HEK293 (cell line): ENCODE measurements at regions not wholly inside any gene's neighbourhood (a gene's known extent, or its start where the extent isn't known, plus 50 kb on each side); places are given as distances from the start of the nearest gene placed in this dataset.

Experiments used
- CTCF ChIA-PET: fragments of 350-600 bp; formaldehyde crosslinking; extraction: SDS; loops from one replicate; lab custom pipeline; 2021; ENCODE audit warnings: antibody characterized with exemption; lab: Yijun Ruan, JAX
- POLR2A ChIA-PET: fragments of 300-600 bp; formaldehyde crosslinking; extraction: SDS; loops from one replicate; lab custom pipeline; 2020; ENCODE audit warnings: antibody characterized with exemption, inconsistent platforms; lab: Yijun Ruan, JAX
- H3K27ac ChIP-seq: fragments of 200-500 bp; sonication (Bioruptor generic); 2 replicates; pipeline ENCODE4 v1.5.1; 2014; ENCODE audit warnings: low read depth, low read length, control low read depth, inconsistent platforms; ENCODE audit errors: extremely low read depth
- H3K36me3 ChIP-seq, 2 experiments: fragments of 200-500 bp in 1 of 2; sonication (Bioruptor generic) in 1 of 2; 1 replicate in 1 of 2; 2 replicates in 1 of 2; pipeline ENCODE4 v1.5.1; 2014 to 2017; ENCODE audit warnings: inconsistent platforms in 2 of 2, low read length in 2 of 2; ENCODE audit not compliant: control insufficient read depth in 2 of 2, insufficient read depth in 1 of 2
- H3K4me1 ChIP-seq: fragments of 200-500 bp; sonication (Bioruptor generic); 2 replicates; pipeline ENCODE4 v1.5.1; 2014; ENCODE audit warnings: mild to moderate bottlenecking, low read length, inconsistent platforms; ENCODE audit not compliant: control insufficient read depth, insufficient read depth
- H3K4me3 ChIP-seq: 2 replicates; pipeline ENCODE4 v1.5.1; 2011; ENCODE audit warnings: low read depth, mild to moderate bottlenecking, control low read depth, low read length, moderate library complexity
- H3K9me3 ChIP-seq: fragments of 200-500 bp; sonication (Bioruptor generic); 2 replicates; pipeline ENCODE4 v1.5.1; 2014; ENCODE audit warnings: low read depth, low read length, inconsistent platforms; ENCODE audit not compliant: control insufficient read depth, insufficient read depth
- GFI1B ChIP-seq: fragments of 450-650 bp; formaldehyde crosslinking; IDR thresholded peaks from 2 replicates; pipeline ENCODE4 v1.5.1; 2016; ENCODE audit warnings: missing biosample characterization, missing genetic modification characterization
- GLIS1 ChIP-seq: fragments of 450-650 bp; formaldehyde crosslinking; IDR thresholded peaks from 2 replicates; pipeline ENCODE4 v1.5.1; 2016; ENCODE audit warnings: missing biosample characterization, missing genetic modification characterization
- MYNN ChIP-seq: fragments of 450-650 bp; formaldehyde crosslinking; IDR thresholded peaks from 2 replicates; pipeline ENCODE4 v1.5.1; 2016; ENCODE audit warnings: missing biosample characterization, missing genetic modification characterization, borderline replicate concordance
- SETDB1 ChIP-seq: IDR thresholded peaks from one replicate; pipeline ENCODE4 v1.6.1; 2017; ENCODE audit warnings: mild to moderate bottlenecking, low read length, moderate library complexity, mixed read lengths; ENCODE audit not compliant: insufficient read length
- ZIC2 ChIP-seq: fragments of 450-650 bp; formaldehyde crosslinking; IDR thresholded peaks from 2 replicates; pipeline ENCODE4 v1.5.1; 2016; ENCODE audit warnings: missing biosample characterization, missing genetic modification characterization
- ZNF169 ChIP-seq: fragments of 450-650 bp; formaldehyde crosslinking; IDR thresholded peaks from 2 replicates; pipeline ENCODE4 v1.5.1; 2016; ENCODE audit warnings: missing biosample characterization, missing genetic modification characterization
- ZNF174 ChIP-seq: fragments of 450-650 bp; formaldehyde crosslinking; IDR thresholded peaks from 2 replicates; pipeline ENCODE4 v1.5.0; 2017; ENCODE audit warnings: missing biosample characterization, mild to moderate bottlenecking, missing genetic modification characterization
- ZNF214 ChIP-seq: fragments of 450-650 bp; formaldehyde crosslinking; IDR thresholded peaks from 2 replicates; pipeline ENCODE4 v1.5.1; 2017; ENCODE audit warnings: missing biosample characterization, mild to moderate bottlenecking, missing genetic modification characterization, borderline replicate concordance
- ZNF23 ChIP-seq: fragments of 450-650 bp; formaldehyde crosslinking; IDR thresholded peaks from 2 replicates; pipeline ENCODE4 v1.5.1; 2016; ENCODE audit warnings: missing biosample characterization, missing genetic modification characterization, borderline replicate concordance
- ZNF24 ChIP-seq: fragments of 450-650 bp; formaldehyde crosslinking; IDR thresholded peaks from 2 replicates; pipeline ENCODE4 v1.5.1; 2016; ENCODE audit warnings: missing biosample characterization, missing genetic modification characterization
- ZNF335 ChIP-seq: fragments of 450-650 bp; formaldehyde crosslinking; conservative IDR thresholded peaks from 2 replicates; pipeline ENCODE4 v1.5.1; 2016; ENCODE audit warnings: missing biosample characterization, missing genetic modification characterization
- ZNF394 ChIP-seq: fragments of 450-650 bp; formaldehyde crosslinking; IDR thresholded peaks from 2 replicates; pipeline ENCODE4 v1.5.1; 2016; ENCODE audit warnings: missing biosample characterization, missing genetic modification characterization, mild to moderate bottlenecking, moderate library complexity, borderline replicate concordance
- ZNF473 ChIP-seq: fragments of 450-650 bp; formaldehyde crosslinking; IDR thresholded peaks from 2 replicates; pipeline ENCODE4 v1.5.1; 2017; ENCODE audit warnings: missing biosample characterization, missing genetic modification characterization
- ZNF558 ChIP-seq: fragments of 450-650 bp; formaldehyde crosslinking; IDR thresholded peaks from 2 replicates; pipeline ENCODE4 v1.5.1; 2016; ENCODE audit warnings: missing biosample characterization, missing genetic modification characterization
- ZNF585B ChIP-seq: fragments of 450-650 bp; formaldehyde crosslinking; IDR thresholded peaks from 2 replicates; pipeline ENCODE4 v1.5.1; 2016; ENCODE audit warnings: missing biosample characterization, missing genetic modification characterization
- ZNF76 ChIP-seq: fragments of 450-650 bp; formaldehyde crosslinking; IDR thresholded peaks from 2 replicates; pipeline ENCODE4; 2016; ENCODE audit warnings: low read depth, missing biosample characterization, missing genetic modification characterization, borderline replicate concordance
- ZXDB ChIP-seq: fragments of 450-650 bp; formaldehyde crosslinking; IDR thresholded peaks from 2 replicates; pipeline ENCODE4 v1.5.1; 2016; ENCODE audit warnings: missing biosample characterization, missing genetic modification characterization
- TF ChIP-seq, protein P1 (sequence below): fragments of 450-650 bp; formaldehyde crosslinking; IDR thresholded peaks from 2 replicates; pipeline ENCODE4 v1.5.1; 2016; ENCODE audit warnings: missing biosample characterization, missing genetic modification characterization, borderline replicate concordance

DNA sequence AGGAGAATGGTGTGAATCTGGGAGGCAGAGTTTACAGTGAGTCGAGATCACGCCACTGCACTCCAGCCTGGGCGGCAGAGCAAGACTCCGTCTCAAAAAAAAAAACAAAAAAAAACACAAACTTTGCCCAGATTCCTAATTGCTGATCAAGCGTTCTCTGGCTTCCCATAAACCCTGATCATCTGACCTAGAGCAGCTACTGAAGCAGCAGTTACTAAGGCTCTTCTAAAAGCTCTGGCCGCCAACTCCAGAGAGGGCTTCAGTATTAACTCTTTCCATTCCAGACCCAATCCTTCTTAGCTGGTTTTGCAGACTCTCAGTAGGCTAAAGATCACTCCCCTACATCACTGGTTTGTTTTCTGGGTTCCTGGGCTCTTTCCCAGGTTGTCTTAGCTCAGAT lies 201.6 kb downstream of the IGSF11 start:
- no peaks in the 10 kb centered on the region for H3K36me3 ChIP-seq
- no peaks in the 10 kb centered on the region for H3K4me1 ChIP-seq
- ChIA-PET POLR2A (no interaction called here), CTCF (no interaction called here)
- TF ChIP-seq ZNF23 (tag by site-specific recombination) (no peak), ZNF394 (tag by site-specific recombination) (no peak), ZXDB (no peak), MYNN (tag by site-specific recombination) (no peak), ZNF335 (tag by site-specific recombination) (no peak), ZNF76 (tag by site-specific recombination) (no peak), ZIC2 (no peak), ZNF174 (no peak), ZNF24 (tag by site-specific recombination) (no peak)
- TF ChIP-seq, protein P1, sequence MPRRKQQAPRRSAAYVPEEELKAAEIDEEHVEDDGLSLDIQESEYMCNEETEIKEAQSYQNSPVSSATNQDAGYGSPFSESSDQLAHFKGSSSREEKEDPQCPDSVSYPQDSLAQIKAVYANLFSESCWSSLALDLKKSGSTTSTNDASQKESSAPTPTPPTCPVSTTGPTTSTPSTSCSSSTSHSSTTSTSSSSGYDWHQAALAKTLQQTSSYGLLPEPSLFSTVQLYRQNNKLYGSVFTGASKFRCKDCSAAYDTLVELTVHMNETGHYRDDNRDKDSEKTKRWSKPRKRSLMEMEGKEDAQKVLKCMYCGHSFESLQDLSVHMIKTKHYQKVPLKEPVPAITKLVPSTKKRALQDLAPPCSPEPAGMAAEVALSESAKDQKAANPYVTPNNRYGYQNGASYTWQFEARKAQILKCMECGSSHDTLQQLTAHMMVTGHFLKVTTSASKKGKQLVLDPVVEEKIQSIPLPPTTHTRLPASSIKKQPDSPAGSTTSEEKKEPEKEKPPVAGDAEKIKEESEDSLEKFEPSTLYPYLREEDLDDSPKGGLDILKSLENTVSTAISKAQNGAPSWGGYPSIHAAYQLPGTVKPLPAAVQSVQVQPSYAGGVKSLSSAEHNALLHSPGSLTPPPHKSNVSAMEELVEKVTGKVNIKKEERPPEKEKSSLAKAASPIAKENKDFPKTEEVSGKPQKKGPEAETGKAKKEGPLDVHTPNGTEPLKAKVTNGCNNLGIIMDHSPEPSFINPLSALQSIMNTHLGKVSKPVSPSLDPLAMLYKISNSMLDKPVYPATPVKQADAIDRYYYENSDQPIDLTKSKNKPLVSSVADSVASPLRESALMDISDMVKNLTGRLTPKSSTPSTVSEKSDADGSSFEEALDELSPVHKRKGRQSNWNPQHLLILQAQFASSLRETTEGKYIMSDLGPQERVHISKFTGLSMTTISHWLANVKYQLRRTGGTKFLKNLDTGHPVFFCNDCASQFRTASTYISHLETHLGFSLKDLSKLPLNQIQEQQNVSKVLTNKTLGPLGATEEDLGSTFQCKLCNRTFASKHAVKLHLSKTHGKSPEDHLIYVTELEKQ (tag by site-specific recombination) = no peak
- H3K27ac ChIP-seq = no peak overlapping the region
- no peaks in the 10 kb centered on the region for H3K9me3 ChIP-seq
- no peak overlapping the region for H3K4me3 ChIP-seq

DNA sequence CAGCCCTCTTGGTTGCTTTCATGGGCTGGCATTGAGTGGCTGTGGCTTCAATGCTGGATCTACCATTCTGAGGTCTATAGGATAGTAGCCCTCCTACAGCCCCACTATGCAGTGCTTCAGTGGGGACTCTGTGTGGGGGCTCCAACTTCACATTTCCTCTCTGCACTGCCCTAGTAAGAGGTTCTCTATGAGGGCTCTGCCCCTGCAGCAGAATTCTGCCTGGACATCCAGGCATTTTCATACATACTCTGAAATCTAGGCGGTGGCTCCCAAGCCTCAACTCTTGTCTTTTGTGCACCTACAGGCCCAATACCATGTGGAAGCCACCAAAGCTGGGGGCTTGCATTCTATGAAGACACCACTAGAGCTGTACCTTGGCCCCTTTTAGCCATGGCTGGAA lies 195.8 kb downstream of the IGSF11 start:
- Histone ChIP-seq H3K27ac (no peak overlapping the region), H3K9me3 (no peaks in the 10 kb centered on the region), H3K36me3 (no peaks in the 10 kb centered on the region), H3K4me1 (no peaks in the 10 kb centered on the region), H3K4me3 (no peak overlapping the region)
- POLR2A ChIA-PET = no interaction called here
- TF ChIP-seq ZNF169 (tag by site-specific recombination) = no peak
- TF ChIP-seq ZNF558 (tag by site-specific recombination) = no peak
- no peak for TF ChIP-seq ZNF214
- CTCF ChIA-PET = no interaction called here

DNA sequence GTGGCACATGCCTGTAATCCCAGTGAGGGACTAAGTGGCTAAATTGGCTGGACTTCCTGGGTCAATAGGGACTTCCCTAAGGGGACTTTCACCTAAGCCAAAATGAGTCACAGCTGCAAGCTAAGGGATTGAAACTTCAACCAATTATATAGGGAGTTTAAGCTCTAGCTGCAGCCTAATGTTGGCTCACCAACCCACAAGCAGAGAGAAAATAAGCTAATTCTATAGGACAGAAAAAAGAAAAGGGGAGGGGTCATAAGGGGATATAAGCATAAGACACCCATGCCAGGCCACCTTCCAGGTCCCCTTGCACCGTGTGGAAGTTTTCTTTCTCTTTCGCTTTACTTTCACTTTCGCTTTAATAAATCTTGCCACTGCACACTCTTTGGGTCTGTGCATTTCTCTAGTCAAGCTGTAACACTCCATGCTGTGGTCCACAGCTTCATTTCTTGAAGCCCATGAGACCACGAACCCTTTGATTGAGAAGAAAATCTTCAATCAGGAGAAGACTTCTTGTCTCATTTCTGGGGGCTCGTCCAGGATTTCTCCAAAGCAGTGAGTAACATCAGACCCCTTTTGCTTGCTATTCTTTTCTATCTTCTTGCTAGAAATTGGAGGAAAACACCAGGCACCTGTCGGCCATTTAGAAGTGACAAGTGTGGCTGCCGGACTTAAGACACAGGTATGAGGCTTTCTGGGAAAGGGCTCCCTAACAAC lies 192.3 kb downstream of the IGSF11 start:
- H3K27ac ChIP-seq = no peak overlapping the region
- POLR2A ChIA-PET = no interaction called here
- H3K9me3 ChIP-seq = no peaks in the 10 kb centered on the region

DNA sequence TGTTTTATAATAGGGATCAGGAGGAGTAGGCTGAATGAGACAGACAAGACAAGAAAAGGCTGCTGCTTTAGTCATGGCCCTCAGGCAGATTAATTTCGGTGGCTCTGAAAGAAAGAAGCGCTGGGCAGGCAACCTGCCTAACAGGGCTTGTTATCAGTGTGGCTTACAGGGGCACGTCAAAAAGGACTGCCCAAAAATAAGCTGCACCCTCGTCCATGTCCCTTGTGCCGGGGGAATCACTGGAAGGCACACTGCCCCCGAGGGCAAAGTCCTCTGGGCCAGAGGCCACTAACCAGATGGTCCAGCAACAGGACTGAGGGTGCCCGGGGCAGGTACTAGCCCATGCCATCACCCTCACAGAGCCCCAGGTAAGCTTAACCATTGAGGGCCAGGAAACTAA lies 188.5 kb downstream of the IGSF11 start:
- H3K4me1 ChIP-seq = no peaks in the 10 kb centered on the region
- H3K4me3 ChIP-seq = no peak overlapping the region
- no peaks in the 10 kb centered on the region for H3K36me3 ChIP-seq
- H3K9me3 ChIP-seq = no peaks in the 10 kb centered on the region
- no peak overlapping the region for H3K27ac ChIP-seq
- ChIA-PET POLR2A (no interaction called here), CTCF (no interaction called here)
- no peak for TF ChIP-seq ZNF585B (tag by site-specific recombination)
- no peak for TF ChIP-seq GLIS1
- no peak for TF ChIP-seq ZNF473 (tag by site-specific recombination)

More for the DNA sequence above, 192.3 kb downstream of the IGSF11 start:
- Histone ChIP-seq H3K36me3 (no peaks in the 10 kb centered on the region), H3K4me1 (no peaks in the 10 kb centered on the region), H3K4me3 (no peak overlapping the region)
- CTCF ChIA-PET = no interaction called here
- TF ChIP-seq SETDB1 (peak; percentile 88), GFI1B (tag by site-specific recombination) (no peak)
